Sciatic nerve (tissue), 1 donor: ENCODE measurements at regions not wholly inside any gene's neighbourhood (a gene's known extent, or its start where the extent isn't known, plus 50 kb on each side); places are given as distances from the start of the nearest gene placed in this dataset. TPM values are rescaled to one million over a fixed set of nuclear protein-coding genes. Genes with fewer than 3 reads are reported as not detected.

Experiments
- microRNA-seq: library from miRNA; unstranded; fragments of <30 nt; microRNA quantifications from one replicate; pipeline ENCODE4 v1.2.0, GENCODE V29; 2020
- donor health status: DM: no; HTN: no; CAD: no.

Small RNAs in the stretch of these regions (microRNA-seq; reads per million reads assigned to microRNA genes)
- not detected for gene MIR8054
